ENCODE measurements at regions not wholly inside any gene's neighbourhood (a gene's known extent, or its start where the extent isn't known, plus 50 kb on each side); places are given as distances from the start of the nearest gene placed in this dataset.

DNA sequence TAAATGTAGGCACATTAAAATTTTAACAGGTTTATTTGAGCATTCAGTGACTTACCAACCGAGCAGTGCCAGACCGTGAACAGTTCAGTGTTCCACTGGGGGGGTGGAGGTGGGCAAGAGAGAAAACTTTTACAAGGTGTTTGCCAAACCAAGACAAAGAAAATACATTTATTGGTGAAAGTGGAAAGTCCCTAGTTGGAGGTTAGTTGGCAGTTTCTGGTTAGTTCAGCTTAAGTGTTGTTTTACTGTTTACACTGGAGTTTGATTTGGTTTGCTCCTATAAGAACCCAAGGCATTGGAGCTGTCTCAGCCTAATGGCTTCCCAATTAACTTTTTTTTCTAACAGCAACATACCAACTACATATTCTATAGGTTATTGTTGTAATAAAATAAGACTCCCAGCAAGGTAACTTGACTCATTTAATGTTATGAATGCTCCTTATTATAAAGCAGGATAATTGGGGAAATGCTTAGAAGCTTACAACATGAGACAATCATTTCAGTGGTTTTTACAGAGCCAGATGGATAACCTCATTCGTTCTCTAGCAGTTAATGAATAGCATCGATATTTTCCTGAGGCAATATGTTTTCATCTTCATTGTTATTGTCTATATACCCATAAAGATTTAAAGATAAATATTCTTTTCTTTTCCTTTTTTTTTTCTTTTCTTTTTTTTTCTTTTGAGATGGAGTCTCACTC, 115.8 kb downstream of the ETNK1 start:
- H3K36me3 ChIP-seq: peaks cover 0 to 3% (median 0%) of the 10 kb centered on the region in 3 donors
- WGBS, 2 donors: 52 to 65% methylated on average over 4 of the region's 4 CpGs
- H3K27ac ChIP-seq: no peak overlapping the region
- no peak overlapping the region for H3K4me3 ChIP-seq
- H3K27me3 ChIP-seq: no peaks in the 10 kb centered on the region
- TF ChIP-seq CTCF (IDR thresholded peaks at IDR 0.05) (no peak), POLR2A (IDR thresholded peaks at IDR 0.05) (no peak)
- intact Hi-C loops (cut with DNase I): no loop called here
- H3K9me3 ChIP-seq: no peaks in the 10 kb centered on the region
- no peak for DNase-seq
- no peaks in the 10 kb centered on the region for H3K4me1 ChIP-seq

DNA sequence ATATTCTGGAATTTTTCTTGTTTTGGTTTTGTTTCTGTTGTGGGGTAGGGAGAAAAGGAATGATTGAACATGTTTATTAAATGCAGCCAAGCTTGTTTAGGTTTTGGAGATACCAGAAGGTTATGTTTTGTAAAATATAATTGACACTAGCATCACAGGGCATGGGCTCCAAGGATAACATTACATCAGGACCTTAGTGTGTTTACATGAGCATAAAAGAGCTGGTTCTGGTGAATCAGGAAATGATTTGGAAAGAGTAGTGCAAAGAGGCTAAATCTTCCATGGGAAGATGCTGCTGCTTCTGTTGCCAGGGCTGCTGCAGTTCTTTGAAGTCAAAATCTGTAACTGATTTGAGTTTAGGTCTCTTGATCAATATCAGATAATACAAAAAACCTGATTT, 118.7 kb downstream of the ETNK1 start:
- TF ChIP-seq POLR2A (IDR thresholded peaks at IDR 0.05): no peak
- TF ChIP-seq CTCF (IDR thresholded peaks at IDR 0.05): no peak
- no peak overlapping the region for H3K27ac ChIP-seq
- peaks cover 0 to 3% (median 0%) of the 10 kb centered on the region in 3 donors for H3K36me3 ChIP-seq
- DNase-seq: no peak
- intact Hi-C loops (cut with DNase I): no loop called here
- no peaks in the 10 kb centered on the region for H3K4me1 ChIP-seq
- H3K9me3 ChIP-seq: no peaks in the 10 kb centered on the region
- H3K27me3 ChIP-seq: no peaks in the 10 kb centered on the region
- H3K4me3 ChIP-seq: no peak overlapping the region

DNA sequence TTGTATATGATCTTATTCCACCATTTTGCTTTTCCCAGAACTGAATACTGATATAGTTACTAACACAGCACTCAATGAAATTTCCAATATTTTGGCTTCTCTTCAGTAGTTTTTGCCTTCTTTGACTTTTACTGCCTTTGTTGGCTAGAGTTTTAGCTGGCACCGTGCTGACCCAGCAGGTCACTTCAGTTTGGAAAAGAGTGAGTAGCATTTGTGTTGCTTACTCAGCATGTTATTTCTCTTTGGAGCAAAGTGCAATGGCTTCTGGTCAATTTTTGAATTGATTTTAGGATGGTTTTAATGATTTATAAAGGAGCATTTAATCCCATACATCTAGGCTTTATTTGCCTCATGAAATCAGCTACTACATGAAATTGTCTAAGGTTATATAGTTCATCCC, 119.2 kb downstream of the ETNK1 start:
- Histone ChIP-seq H3K36me3 (peaks cover 0 to 3% (median 0%) of the 10 kb centered on the region in 3 donors), H3K27ac (no peak overlapping the region), H3K4me3 (no peak overlapping the region), H3K9me3 (no peaks in the 10 kb centered on the region), H3K27me3 (no peaks in the 10 kb centered on the region), H3K4me1 (no peaks in the 10 kb centered on the region)
- WGBS, 2 donors: 73 to 86% methylated on average over 1 of the region's 1 CpG
- intact Hi-C loops (cut with DNase I): no loop called here
- no peak for DNase-seq
- TF ChIP-seq CTCF (IDR thresholded peaks at IDR 0.05) (no peak), POLR2A (IDR thresholded peaks at IDR 0.05) (no peak)

- H3K4me3 ChIP-seq: no peak overlapping the region
- H3K27ac ChIP-seq: no peak overlapping the region
- H3K4me1 ChIP-seq: no peaks in the 10 kb centered on the region
- H3K36me3 ChIP-seq: peaks cover 0 to 3% (median 0%) of the 10 kb centered on the region in 3 donors
- DNase-seq: no peak
- WGBS, 2 donors: 40 to 45% methylated on average over 3 of the region's 3 CpGs
- H3K9me3 ChIP-seq: no peaks in the 10 kb centered on the region
- intact Hi-C loops (cut with DNase I): no loop called here
- H3K27me3 ChIP-seq: no peaks in the 10 kb centered on the region
- TF ChIP-seq POLR2A (IDR thresholded peaks at IDR 0.05) (no peak), CTCF (IDR thresholded peaks at IDR 0.05) (no peak)
Observed at GRCh38 chr12:22746720-22747119, 121.7 kb downstream of the ETNK1 start.

DNA sequence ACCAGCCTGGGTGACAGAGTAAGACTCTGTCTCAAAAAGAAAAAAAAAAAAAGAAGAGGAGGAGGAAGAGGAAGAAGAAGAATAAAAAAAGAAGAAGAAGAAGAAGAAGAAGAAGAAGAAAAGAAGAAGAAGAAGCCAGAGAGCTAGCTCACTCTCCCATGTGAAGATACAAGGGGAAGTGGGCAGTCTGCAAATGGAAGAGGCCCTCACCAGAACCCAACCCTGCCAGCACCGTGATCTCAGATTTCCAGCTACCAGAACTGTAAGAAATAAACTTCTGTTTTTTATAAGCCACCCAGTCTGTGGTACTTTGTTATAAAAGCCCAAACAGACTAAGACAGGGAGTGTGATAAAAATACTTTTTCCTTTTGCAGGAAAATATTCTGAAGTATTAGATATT, 130.7 kb downstream of the ETNK1 start:
- WGBS, 2 donors: 63 to 69% methylated on average over 1 of the region's 1 CpG
- no peak overlapping the region for H3K27ac ChIP-seq
- no peaks in the 10 kb centered on the region for H3K4me1 ChIP-seq
- TF ChIP-seq POLR2A (IDR thresholded peaks at IDR 0.05): no peak
- no peak for TF ChIP-seq CTCF (IDR thresholded peaks at IDR 0.05)
- no peaks in the 10 kb centered on the region for H3K27me3 ChIP-seq
- H3K9me3 ChIP-seq: no peaks in the 10 kb centered on the region
- intact Hi-C loops (cut with DNase I): no loop called here
- no peak for DNase-seq
- no peaks in the 10 kb centered on the region for H3K36me3 ChIP-seq
- no peak overlapping the region for H3K4me3 ChIP-seq
